PC-3 (cell line): ENCODE measurements at regions not wholly inside any gene's neighbourhood (a gene's known extent, or its start where the extent isn't known, plus 50 kb on each side); places are given as distances from the start of the nearest gene placed in this dataset.

ENCODE experiments used
- EZH2phosphoT487 ChIP-seq: fragments of 300-600 bp; sonication (generic); IDR thresholded peaks from 2 replicates; pipeline ENCODE4 v1.6.1; 2018; ENCODE audit warnings: mild to moderate bottlenecking, antibody characterized with exemption, low read length, borderline replicate concordance
- TF ChIP-seq, protein P1 (sequence below): fragments of 300-600 bp; sonication (generic); conservative IDR thresholded peaks from 2 replicates; pipeline ENCODE4 v1.5.1; 2017; ENCODE audit warnings: antibody characterized with exemption, low read depth, mild to moderate bottlenecking, low read length

- TF ChIP-seq, protein P1, sequence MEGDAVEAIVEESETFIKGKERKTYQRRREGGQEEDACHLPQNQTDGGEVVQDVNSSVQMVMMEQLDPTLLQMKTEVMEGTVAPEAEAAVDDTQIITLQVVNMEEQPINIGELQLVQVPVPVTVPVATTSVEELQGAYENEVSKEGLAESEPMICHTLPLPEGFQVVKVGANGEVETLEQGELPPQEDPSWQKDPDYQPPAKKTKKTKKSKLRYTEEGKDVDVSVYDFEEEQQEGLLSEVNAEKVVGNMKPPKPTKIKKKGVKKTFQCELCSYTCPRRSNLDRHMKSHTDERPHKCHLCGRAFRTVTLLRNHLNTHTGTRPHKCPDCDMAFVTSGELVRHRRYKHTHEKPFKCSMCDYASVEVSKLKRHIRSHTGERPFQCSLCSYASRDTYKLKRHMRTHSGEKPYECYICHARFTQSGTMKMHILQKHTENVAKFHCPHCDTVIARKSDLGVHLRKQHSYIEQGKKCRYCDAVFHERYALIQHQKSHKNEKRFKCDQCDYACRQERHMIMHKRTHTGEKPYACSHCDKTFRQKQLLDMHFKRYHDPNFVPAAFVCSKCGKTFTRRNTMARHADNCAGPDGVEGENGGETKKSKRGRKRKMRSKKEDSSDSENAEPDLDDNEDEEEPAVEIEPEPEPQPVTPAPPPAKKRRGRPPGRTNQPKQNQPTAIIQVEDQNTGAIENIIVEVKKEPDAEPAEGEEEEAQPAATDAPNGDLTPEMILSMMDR: peak; percentile 53; the same call in 1 of the 2 replicates
- TF ChIP-seq EZH2phosphoT487: no peak
Observed at GRCh38 chr20:59403962-59404314, 103.5 kb downstream of the EDN3 start.
